HG03565 (cell line): ENCODE measurements at regions not wholly inside any gene's neighbourhood (a gene's known extent, or its start where the extent isn't known, plus 50 kb on each side); places are given as distances from the start of the nearest gene placed in this dataset.
"Not testable (repeated sequence)": the region's sequence is repeated elsewhere in the genome, so short reads cannot be mapped to it uniquely, and the experiment has no call there.

Experiments
- ATAC-seq: cut with Tn5 transposase; IDR thresholded peaks from one replicate; pipeline ENCODE4 v1.9.1; 2021; ENCODE audit warnings: mild to moderate bottlenecking, moderate library complexity; ENCODE audit not compliant: unreplicated experiment

- ATAC-seq, result no peak
Observed at GRCh38 chr12:74241341-74241740, 296.3 kb upstream of the ATXN7L3B start.

DNA sequence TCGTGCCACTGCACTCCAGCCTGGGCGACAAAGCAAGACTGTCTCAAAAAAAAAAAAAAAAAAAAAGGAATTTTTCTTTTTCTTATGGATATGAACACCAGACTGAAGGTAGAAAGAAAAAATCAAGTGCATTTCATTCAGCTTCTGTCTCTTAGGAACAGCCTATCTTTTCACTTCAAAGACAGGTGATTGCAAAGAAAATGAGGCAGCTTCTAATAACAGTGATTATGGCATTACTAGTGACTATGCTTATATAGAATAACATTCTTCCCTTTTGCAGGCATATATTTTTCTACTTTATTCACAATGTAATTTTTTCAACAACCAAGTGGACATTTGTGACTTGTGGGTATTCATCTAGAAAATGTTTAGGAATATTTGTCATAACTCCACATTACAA is 295.5 kb upstream of the ATXN7L3B start:
- ATAC-seq, result no peak

GRCh38 chr12:74245458-74245857 is 292.2 kb upstream of the ATXN7L3B start:
- no peak for ATAC-seq

DNA sequence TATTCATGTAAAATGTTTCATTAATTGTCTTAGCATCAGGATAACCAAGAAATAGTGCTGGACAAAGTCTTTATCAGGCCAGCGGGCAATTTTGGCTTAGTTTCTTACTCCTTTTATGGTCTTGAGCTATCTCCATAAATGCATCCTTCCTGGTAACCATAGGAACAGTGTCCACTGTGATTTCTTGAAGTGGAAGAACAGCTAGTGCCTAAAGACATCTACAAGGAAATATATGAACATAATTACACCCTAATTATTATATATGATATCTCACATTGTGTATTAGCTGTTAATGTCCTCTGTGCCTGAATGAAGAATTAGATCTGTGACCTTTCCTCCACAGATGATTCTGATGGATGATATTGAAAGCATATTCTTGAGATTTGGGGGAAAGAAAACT is 286.7 kb upstream of the ATXN7L3B start:
- no peak for ATAC-seq

DNA sequence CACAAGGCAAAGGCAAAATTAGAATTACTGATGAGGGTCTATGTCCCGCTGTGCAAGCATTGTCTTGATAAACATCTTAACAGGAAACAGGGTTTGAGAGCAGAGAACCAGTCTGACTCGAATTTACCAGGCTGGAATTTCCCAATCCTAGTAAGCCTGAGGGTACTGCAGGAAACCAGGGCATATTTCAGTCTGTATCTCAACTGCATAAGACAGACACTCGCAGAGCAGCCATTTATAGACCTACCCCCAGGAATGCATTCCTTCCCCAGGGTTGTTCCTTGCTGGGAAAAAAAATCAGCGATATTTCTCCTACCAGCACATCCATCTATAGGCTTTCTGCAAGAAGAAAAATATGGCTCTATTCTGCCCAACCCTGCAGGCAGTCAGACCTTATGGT is 283.8 kb upstream of the ATXN7L3B start:
- not testable (repeated sequence) for ATAC-seq

- no peak for ATAC-seq
Observed at GRCh38 chr12:74254784-74255183, 282.9 kb upstream of the ATXN7L3B start.

- ATAC-seq, result no peak
Observed at GRCh38 chr12:74259199-74259598, 278.4 kb upstream of the ATXN7L3B start.

- no peak for ATAC-seq
Observed at GRCh38 chr12:74264692-74265091, 272.9 kb upstream of the ATXN7L3B start.

DNA sequence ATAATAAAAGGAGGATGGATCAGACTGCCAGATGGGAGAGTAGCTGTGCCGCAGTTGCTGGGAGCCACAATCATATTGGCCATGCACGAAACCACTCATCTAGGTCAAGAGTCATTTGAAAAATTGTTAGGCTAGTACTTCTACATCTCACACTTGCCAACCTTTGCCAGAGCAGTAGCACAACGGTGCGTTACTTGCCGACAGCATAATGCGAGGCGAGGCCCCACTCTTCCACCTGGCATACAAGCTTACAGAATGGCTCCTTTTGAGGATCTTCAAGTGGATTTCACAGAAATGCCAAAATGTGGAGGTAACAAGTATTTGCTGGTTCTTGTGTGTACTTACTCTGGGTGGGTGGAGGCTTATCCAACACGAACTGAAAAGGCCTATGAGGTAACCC is 268.3 kb upstream of the ATXN7L3B start:
- ATAC-seq, result not testable (repeated sequence)

DNA sequence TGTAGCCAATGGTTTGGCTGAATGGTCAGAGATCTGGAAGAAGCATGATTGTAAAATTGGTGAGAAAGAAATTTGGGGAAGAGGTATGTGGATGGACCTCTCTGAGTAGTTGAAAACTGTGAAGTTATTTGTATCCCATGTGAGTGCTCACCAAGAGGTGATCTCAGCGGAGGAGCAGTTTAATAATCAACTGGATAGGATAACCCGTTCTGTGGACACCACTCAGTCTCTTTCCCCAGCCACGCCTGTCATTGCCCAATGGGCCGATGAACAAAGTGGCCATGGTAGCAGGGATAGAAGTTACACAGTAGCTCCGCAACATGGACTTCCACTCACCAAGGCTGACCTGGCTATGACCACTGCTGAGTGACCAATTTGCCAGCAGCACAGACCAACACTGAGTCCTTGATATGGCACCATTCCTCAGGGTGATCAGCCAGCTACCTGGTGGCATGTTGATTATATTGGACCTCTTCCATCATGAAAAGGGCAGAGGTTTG is 257.4 kb upstream of the ATXN7L3B start:
- ATAC-seq, result no peak

- not testable (repeated sequence) for ATAC-seq
Observed at GRCh38 chr12:74281401-74282180, 256.0 kb upstream of the ATXN7L3B start.

GRCh38 chr12:74283646-74284045 is 254.0 kb upstream of the ATXN7L3B start:
- ATAC-seq, result no peak

GRCh38 chr12:74285773-74286172 is 251.9 kb upstream of the ATXN7L3B start:
- ATAC-seq, result no peak

GRCh38 chr12:74286254-74286653 is 251.4 kb upstream of the ATXN7L3B start:
- no peak for ATAC-seq

DNA sequence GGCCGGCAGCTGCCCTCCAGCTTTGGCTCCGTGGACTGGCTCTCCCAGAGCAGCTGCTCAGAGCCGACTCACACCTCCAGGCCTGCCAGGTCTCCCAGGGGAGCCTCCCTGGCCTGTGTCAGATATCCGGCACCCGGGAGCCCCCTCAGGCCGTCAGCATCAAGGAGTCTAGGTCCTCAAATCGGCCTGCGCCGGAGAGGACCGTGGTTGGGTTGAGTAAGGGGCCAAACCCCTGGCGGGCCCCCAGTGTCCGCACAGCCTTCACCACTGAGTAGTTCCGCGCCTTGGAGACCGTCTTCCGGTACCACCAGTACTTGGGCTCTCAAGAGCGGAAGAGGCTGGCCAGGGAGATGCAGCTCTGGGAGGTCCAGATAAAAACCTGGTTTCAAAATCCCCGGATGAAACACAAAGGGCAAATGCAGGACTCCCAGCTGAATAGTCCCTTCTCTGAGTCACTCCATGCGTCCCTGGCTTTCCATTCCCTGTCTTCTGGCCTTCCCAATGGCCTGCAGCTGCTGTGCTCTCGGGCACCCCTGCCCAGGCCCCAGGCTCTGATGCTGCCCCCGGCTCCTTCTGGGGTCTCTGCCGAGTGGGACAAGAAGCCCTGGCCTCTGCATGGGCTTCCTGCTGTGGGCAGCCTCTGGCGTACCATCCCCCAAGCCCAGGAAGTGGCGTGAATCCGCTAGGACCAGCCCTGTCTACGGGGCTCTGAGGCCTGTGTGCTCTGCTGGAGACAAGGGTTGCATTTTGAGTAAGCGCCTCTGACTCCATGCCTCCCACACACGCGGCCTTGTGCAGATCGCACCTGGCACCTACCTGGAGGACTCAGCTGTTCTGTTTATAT is 245.1 kb upstream of the ATXN7L3B start:
- ATAC-seq, result no peak

- ATAC-seq, result no peak
Observed at GRCh38 chr12:74293689-74294131, 243.9 kb upstream of the ATXN7L3B start.

GRCh38 chr12:74317078-74317601 is 220.5 kb upstream of the ATXN7L3B start:
- no peak for ATAC-seq

DNA sequence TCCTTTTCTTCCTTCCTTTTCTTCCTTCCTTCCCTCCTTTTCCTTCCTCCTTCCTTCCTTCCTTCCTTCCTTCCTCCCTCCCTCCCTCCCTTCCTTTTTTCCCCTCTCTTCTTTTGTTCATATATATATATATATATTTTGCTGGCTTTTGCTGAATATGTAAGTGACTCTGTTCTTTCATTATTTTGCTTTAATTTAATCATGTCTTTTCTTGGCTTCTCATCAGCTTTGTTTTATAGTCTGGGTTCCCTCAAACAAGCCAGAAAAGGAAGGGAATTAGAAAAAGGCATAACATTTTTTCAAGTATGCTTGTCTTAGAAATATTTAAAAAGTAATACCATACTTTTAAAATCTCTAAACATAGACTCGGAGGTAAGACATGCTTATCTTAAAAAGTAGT is 219.9 kb upstream of the ATXN7L3B start:
- ATAC-seq, result no peak

GRCh38 chr12:74319886-74320285 is 217.7 kb upstream of the ATXN7L3B start:
- ATAC-seq, result no peak

DNA sequence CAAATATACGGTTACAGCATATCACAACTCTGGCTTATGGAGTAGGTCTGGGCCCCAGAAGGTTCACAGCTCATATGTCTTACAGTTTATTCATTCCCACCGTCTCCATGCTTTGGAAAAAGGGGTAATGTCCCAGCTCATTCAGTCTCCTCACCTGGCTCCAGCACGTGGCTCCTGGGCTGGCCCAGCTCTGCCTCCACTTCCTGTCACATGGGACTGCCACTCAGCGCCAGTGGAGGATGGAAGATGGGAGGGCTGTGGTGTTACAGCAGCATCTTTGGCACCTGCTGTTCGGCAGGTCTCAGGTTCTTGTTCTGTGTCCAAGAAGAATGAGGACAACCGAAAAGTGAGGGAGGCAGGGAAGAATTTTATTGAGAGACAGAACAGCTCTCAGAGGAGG is 216.3 kb upstream of the ATXN7L3B start:
- ATAC-seq, result no peak

GRCh38 chr12:74322792-74323191 is 214.8 kb upstream of the ATXN7L3B start:
- ATAC-seq, result no peak

GRCh38 chr12:74328623-74329022 is 209.0 kb upstream of the ATXN7L3B start:
- no peak for ATAC-seq
